ENCODE measurements at regions not wholly inside any gene's neighbourhood (a gene's known extent, or its start where the extent isn't known, plus 50 kb on each side); places are given as distances from the start of the nearest gene placed in this dataset.

- FAIRE-seq (no peak), DNase-seq (ENCODE audit: low read depth in 1 of 2, low spot score in 2 of 2) (no peak)
- no peak overlapping the region for H2BK5ac ChIP-seq (ENCODE audit: low read depth, low read length)
- no peaks in the 10 kb centered on the region for H4K20me1 ChIP-seq (replicated peaks in 1 of 2; ENCODE audit: control insufficient read depth in 1 of 2, insufficient read depth in 2 of 2, low read length in 2 of 2)
- no peaks in the 10 kb centered on the region for H3K79me1 ChIP-seq (ENCODE audit: low read depth, low read length)
- no peak overlapping the region for H3K4me2 ChIP-seq (ENCODE audit: insufficient read depth in 1 of 2, low read depth in 2 of 2, low read length in 2 of 2)
- no peak overlapping the region for H4K8ac ChIP-seq (ENCODE audit: extremely low read depth, insufficient read depth, low read length)
- no peak overlapping the region for H3K4ac ChIP-seq (replicated peaks; ENCODE audit: insufficient read length, low read depth, low read length)
- H2BK20ac ChIP-seq (ENCODE audit: low read length), result no peak overlapping the region
- no peak overlapping the region for H3K14ac ChIP-seq (ENCODE audit: insufficient read length)
- H3K23me2 ChIP-seq (ENCODE audit: low read depth, low read length), result no peaks in the 10 kb centered on the region
- no peak overlapping the region for H3K27ac ChIP-seq (ENCODE audit: low read depth, low read length)
- no peaks in the 10 kb centered on the region for H3K27me3 ChIP-seq (replicated peaks in 1 of 4; ENCODE audit: control insufficient read depth in 3 of 4, extremely low read depth in 1 of 4, insufficient read depth in 3 of 4, low read length in 3 of 4)
- ChIA-PET CTCF (ENCODE audit: partially characterized antibody) (interaction anchor here (0.6 to 1.2 kb wide), 2 partner anchors 11 to 808 kb away, joined by 3 read pairs; no protein-coding TSS in a partner anchor), POLR2A (ENCODE audit: partially characterized antibody) (interaction anchor here (0.7 kb wide), 1 partner anchor 172 kb away, joined by 4 read pairs; no protein-coding TSS in a partner anchor)
- H2BK12ac ChIP-seq (ENCODE audit: low read depth, low read length), result no peak overlapping the region
- H3K9ac ChIP-seq (replicated peaks in 1 of 4; ENCODE audit: extremely low read depth in 1 of 4, low read depth in 3 of 4, low read length in 3 of 4), result no peak overlapping the region
- H3K23ac ChIP-seq (ENCODE audit: insufficient read length), result no peak overlapping the region
- peaks cover 0 to 5% (median under 1%) of the 10 kb centered on the region in 4 experiments; a peak in 1 of 7 replicates for H3K4me1 ChIP-seq (replicated peaks in 1 of 4; ENCODE audit: control insufficient read depth in 3 of 4, insufficient read depth in 4 of 4, low read length in 3 of 4)
- no peak overlapping the region for H3K56ac ChIP-seq (replicated peaks; ENCODE audit: insufficient read length, low read depth, low read length)
- no peak overlapping the region for H2AK5ac ChIP-seq (ENCODE audit: low read depth, low read length)
- H2BK15ac ChIP-seq (ENCODE audit: low read length), result no peak overlapping the region
- H4K91ac ChIP-seq (replicated peaks; ENCODE audit: insufficient read length, low read length), result no peak overlapping the region
- no peaks in the 10 kb centered on the region for H3K36me3 ChIP-seq (ENCODE audit: control insufficient read depth in 2 of 4, insufficient read depth in 4 of 4, low read length in 3 of 4)
- no peak overlapping the region for H3K18ac ChIP-seq (ENCODE audit: extremely low read depth, low read length)
- H3K79me2 ChIP-seq (ENCODE audit: control insufficient read depth in 1 of 2, insufficient read depth in 2 of 2, low read length in 2 of 2), result no peaks in the 10 kb centered on the region; a peak in 1 of 4 replicates
- no peak overlapping the region for H3K4me3 ChIP-seq (ENCODE audit: extremely low read depth in 1 of 4, insufficient read depth in 2 of 4, low read depth in 3 of 4, low read length in 4 of 4)
- H2AFZ ChIP-seq (ENCODE audit: low read length), result no peak overlapping the region
- H4K5ac ChIP-seq (ENCODE audit: insufficient read length, low read depth, low read length), result no peak overlapping the region
- 92% methylated on average over 3 of the region's 3 CpGs; no CpG with 5 or more reads in 1 of the 2 experiments for WGBS, 2 experiments (ENCODE audit: extremely low coverage in 1 of 2, insufficient coverage in 1 of 2, insufficient read length in 1 of 2, insufficient replicate concordance in 2 of 2, low coverage in 1 of 2, low lambda C conversion rate in 2 of 2, missing lambda C conversion rate in 1 of 2)
- H2BK120ac ChIP-seq (replicated peaks; ENCODE audit: low read depth, low read length), result no peak overlapping the region
- H3K9me3 ChIP-seq (ENCODE audit: insufficient read depth in 2 of 2, low read depth in 1 of 2, low read length in 1 of 2), result no peaks in the 10 kb centered on the region
- TF ChIP-seq HDAC6 (IDR thresholded peaks at IDR 0.05; ENCODE audit: low read depth, low read length) (no peak), YY1 (IDR thresholded peaks at IDR 0.05; ENCODE audit: low read depth, low read length) (no peak), TCF12 (IDR thresholded peaks at IDR 0.05; ENCODE audit: low read depth, low read length) (no peak), SRF (IDR thresholded peaks at IDR 0.05; ENCODE audit: low read depth, low read length) (no peak), HDAC2 (IDR thresholded peaks at IDR 0.05; ENCODE audit: borderline replicate concordance in 1 of 2, low read depth in 2 of 2, low read length in 2 of 2) (no peak), CTCF (IDR thresholded peaks at IDR 0.05; ENCODE audit: control extremely low read depth in 1 of 3, insufficient read depth in 1 of 3, low read depth in 1 of 3, low read length in 3 of 3) (no peak), RBBP5 (IDR thresholded peaks at IDR 0.05; ENCODE audit: borderline replicate concordance, low read depth, low read length) (no peak), POU5F1 (IDR thresholded peaks at IDR 0.05; ENCODE audit: low read depth, low read length) (no peak), CBX8 (IDR thresholded peaks at IDR 0.05; ENCODE audit: borderline replicate concordance, low read depth, low read length) (no peak), MAFK (IDR thresholded peaks at IDR 0.05; ENCODE audit: low read depth, low read length) (no peak), ATF3 (IDR thresholded peaks at IDR 0.05; ENCODE audit: insufficient read depth, low read depth, low read length) (no peak)
Measured at GRCh38 chr10:88033385-88033784, 170.0 kb downstream of the PTEN start.

Measured in H1 (cell line).